Endodermal cell (in vitro differentiated cells): ENCODE measurements at regions not wholly inside any gene's neighbourhood (a gene's known extent, or its start where the extent isn't known, plus 50 kb on each side); places are given as distances from the start of the nearest gene placed in this dataset.

Source experiments
- DNase-seq: peaks from one replicate; pipeline ENCODE4 v3.0.0-alpha.2; 2017
- H3K27ac ChIP-seq: 2 replicates; pipeline ENCODE4 v1.5.1; 2013; ENCODE audit warnings: mild to moderate bottlenecking, low read depth, low read length, moderate library complexity
- H3K27me3 ChIP-seq: 2 replicates; pipeline ENCODE4 v1.6.1; 2013; ENCODE audit warnings: mild to moderate bottlenecking, low read length, moderate library complexity; ENCODE audit not compliant: insufficient read depth, control insufficient read depth, poor library complexity, severe bottlenecking
- H3K36me3 ChIP-seq: 2 replicates; pipeline ENCODE4 v1.7.0; 2013; ENCODE audit warnings: mild to moderate bottlenecking, low read length, moderate library complexity; ENCODE audit not compliant: control insufficient read depth, insufficient read depth
- H3K4me1 ChIP-seq: one replicate; pipeline ENCODE4 v1.7.0; 2013; ENCODE audit warnings: low read length; ENCODE audit not compliant: control insufficient read depth, insufficient read depth
- H3K4me3 ChIP-seq: 2 replicates; pipeline ENCODE4 v1.5.1; 2013; ENCODE audit warnings: mild to moderate bottlenecking, low read length, moderate library complexity
- H3K9ac ChIP-seq: 2 replicates; pipeline ENCODE4 v1.6.1; 2013; ENCODE audit warnings: mild to moderate bottlenecking, low read length, moderate library complexity; ENCODE audit not compliant: poor library complexity, severe bottlenecking; ENCODE audit errors: extremely low read depth
- H3K9me3 ChIP-seq: 2 replicates; pipeline ENCODE4 v1.6.1; 2013; ENCODE audit warnings: mild to moderate bottlenecking, low read length, moderate library complexity; ENCODE audit not compliant: control insufficient read depth
- H3K27ac Mint-ChIP-seq: 2 replicates; pipeline ENCODE4 v1.8.0; 2020; ENCODE audit warnings: mixed read lengths
- H3K27me3 Mint-ChIP-seq: 2 replicates; pipeline ENCODE4 v1.8.0; 2021; ENCODE audit warnings: mild to moderate bottlenecking, mixed read lengths; ENCODE audit not compliant: insufficient read depth
- H3K36me3 Mint-ChIP-seq: 2 replicates; pipeline ENCODE4 v1.8.0; 2020; ENCODE audit warnings: low read depth, mixed read lengths
- H3K4me1 Mint-ChIP-seq: 2 replicates; pipeline ENCODE4 v1.8.0; 2020; ENCODE audit warnings: mixed read lengths
- H3K4me3 Mint-ChIP-seq: 2 replicates; pipeline ENCODE4 v1.8.0; 2020; ENCODE audit warnings: mild to moderate bottlenecking, moderate library complexity, mixed read lengths
- H3K9me3 Mint-ChIP-seq: 2 replicates; pipeline ENCODE4 v1.8.0; 2020; ENCODE audit warnings: mild to moderate bottlenecking, mixed read lengths
- CTCF ChIP-seq: fragments of 200-600 bp; sonication (generic); conservative IDR thresholded peaks from 2 replicates; pipeline ENCODE4 v1.5.0; 2021; ENCODE audit warnings: antibody characterized with exemption, mild to moderate bottlenecking
- WGBS, 2 experiments: methylation state at CpG; one replicate each; pipeline versions ENCODE4 v1.1.5 to v1.1.7; 2013; ENCODE audit warnings: missing lambda C conversion rate in 2 of 2, mixed read lengths in 1 of 2; ENCODE audit not compliant: insufficient coverage in 1 of 2, insufficient read length in 1 of 2; 5-methylcytosine and 5-hydroxymethylcytosine counted together

GRCh38 chr13:59178344-59178743 lies 985.4 kb downstream of the DIAPH3 start:
- TF ChIP-seq CTCF = peak; percentile 74
- H3K27me3 Mint-ChIP-seq = no peaks in the 10 kb centered on the region

GRCh38 chr13:59182241-59182640 lies 981.5 kb downstream of the DIAPH3 start:
- H3K36me3 ChIP-seq = no peaks in the 10 kb centered on the region
- TF ChIP-seq CTCF = no peak
- Mint-ChIP-seq H3K4me1 (no peaks in the 10 kb centered on the region), H3K9me3 (no peaks in the 10 kb centered on the region), H3K4me3 (no peak overlapping the region), H3K36me3 (no peaks in the 10 kb centered on the region), H3K27ac (no peak overlapping the region), H3K27me3 (no peaks in the 10 kb centered on the region)
- H3K4me1 ChIP-seq = no peaks in the 10 kb centered on the region
- no peak for DNase-seq
- no peaks in the 10 kb centered on the region for H3K27me3 ChIP-seq
- no peak overlapping the region for H3K27ac ChIP-seq
- WGBS, 2 experiments = 90 to 93% methylated on average over 4 of the region's 4 CpGs
- no peak overlapping the region for H3K4me3 ChIP-seq
- H3K9me3 ChIP-seq = no peaks in the 10 kb centered on the region
- no peak overlapping the region for H3K9ac ChIP-seq

More at GRCh38 chr13:59178344-59178743, 985.4 kb downstream of the DIAPH3 start:
- no peak overlapping the region for H3K4me3 Mint-ChIP-seq
- Histone ChIP-seq H3K9me3 (no peaks in the 10 kb centered on the region), H3K36me3 (no peaks in the 10 kb centered on the region), H3K4me1 (no peaks in the 10 kb centered on the region), H3K9ac (no peak overlapping the region), H3K27me3 (no peaks in the 10 kb centered on the region), H3K4me3 (no peak overlapping the region), H3K27ac (no peak overlapping the region)
- H3K4me1 Mint-ChIP-seq = no peaks in the 10 kb centered on the region
- no peak overlapping the region for H3K27ac Mint-ChIP-seq
- 83 to 100% methylated on average over 2 of the region's 2 CpGs for WGBS, 2 experiments
- no peaks in the 10 kb centered on the region for H3K9me3 Mint-ChIP-seq
- H3K36me3 Mint-ChIP-seq = no peaks in the 10 kb centered on the region
- DNase-seq = peak; percentile 51

- WGBS, 2 experiments = 100% methylated on average over 1 of the region's 1 CpG; no CpG with 5 or more reads in 1 of the 2 experiments
- Mint-ChIP-seq H3K4me3 (no peak overlapping the region), H3K36me3 (no peaks in the 10 kb centered on the region), H3K27ac (no peak overlapping the region), H3K4me1 (peaks cover 6% of the 10 kb centered on the region), H3K9me3 (no peaks in the 10 kb centered on the region), H3K27me3 (no peaks in the 10 kb centered on the region)
- Histone ChIP-seq H3K4me1 (no peaks in the 10 kb centered on the region), H3K9ac (no peak overlapping the region), H3K27ac (no peak overlapping the region), H3K9me3 (no peaks in the 10 kb centered on the region), H3K27me3 (no peaks in the 10 kb centered on the region), H3K4me3 (no peak overlapping the region), H3K36me3 (no peaks in the 10 kb centered on the region)
- no peak for DNase-seq
- TF ChIP-seq CTCF = no peak
Measured at GRCh38 chr13:59197397-59197796, 966.3 kb downstream of the DIAPH3 start.
